Neuron (in vitro differentiated cells): ENCODE measurements at regions not wholly inside any gene's neighbourhood (a gene's known extent, or its start where the extent isn't known, plus 50 kb on each side); places are given as distances from the start of the nearest gene placed in this dataset.
A peak's percentile ranks its signal among the peaks of the same experiment; 100 is the strongest.

ENCODE experiments used
- H2AFZ ChIP-seq: one replicate; pipeline ENCODE4 v1.6.1; 2013; ENCODE audit warnings: low read depth, mild to moderate bottlenecking, inconsistent platforms, low read length, moderate library complexity
- H3K27me3 ChIP-seq: one replicate; pipeline ENCODE4 v1.6.1; 2013; ENCODE audit warnings: low read length; ENCODE audit not compliant: insufficient read depth
- H3K36me3 ChIP-seq: one replicate; pipeline ENCODE4 v1.6.1; 2013; ENCODE audit warnings: low read length; ENCODE audit not compliant: insufficient read depth
- H3K4me1 ChIP-seq: one replicate; pipeline ENCODE4 v1.6.1; 2013; ENCODE audit warnings: low read length; ENCODE audit not compliant: insufficient read depth
- H3K4me3 ChIP-seq: 2 replicates; pipeline ENCODE4 v1.5.1; 2013; ENCODE audit warnings: mild to moderate bottlenecking, low read length, moderate library complexity
- H3K9me3 ChIP-seq: one replicate; pipeline ENCODE4 v1.6.1; 2013; ENCODE audit warnings: low read length

DNA sequence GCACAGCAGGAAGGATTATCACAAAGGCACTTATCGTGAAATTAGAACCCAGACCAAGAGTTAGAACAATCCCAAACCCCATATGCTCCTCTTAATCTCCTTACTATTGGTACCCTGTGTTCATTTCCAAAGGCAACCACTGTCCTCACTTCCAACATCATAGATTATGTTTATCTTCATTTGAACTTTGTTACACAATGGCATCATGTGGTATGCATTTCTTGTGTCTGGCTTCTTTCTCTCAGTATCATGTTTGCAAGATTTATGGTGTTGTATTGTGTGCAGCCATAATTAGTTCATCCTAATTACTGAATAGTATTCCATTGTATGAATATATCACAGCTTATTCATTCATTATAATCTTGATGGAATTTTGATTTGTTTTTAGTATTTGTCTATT lies 124.6 kb upstream of the SEC61G start:
- Histone ChIP-seq H3K36me3 (no peaks in the 10 kb centered on the region), H2AFZ (no peak overlapping the region), H3K9me3 (no peaks in the 10 kb centered on the region), H3K27me3 (no peaks in the 10 kb centered on the region), H3K4me1 (peaks cover 20% of the 10 kb centered on the region), H3K4me3 (no peak overlapping the region)

DNA sequence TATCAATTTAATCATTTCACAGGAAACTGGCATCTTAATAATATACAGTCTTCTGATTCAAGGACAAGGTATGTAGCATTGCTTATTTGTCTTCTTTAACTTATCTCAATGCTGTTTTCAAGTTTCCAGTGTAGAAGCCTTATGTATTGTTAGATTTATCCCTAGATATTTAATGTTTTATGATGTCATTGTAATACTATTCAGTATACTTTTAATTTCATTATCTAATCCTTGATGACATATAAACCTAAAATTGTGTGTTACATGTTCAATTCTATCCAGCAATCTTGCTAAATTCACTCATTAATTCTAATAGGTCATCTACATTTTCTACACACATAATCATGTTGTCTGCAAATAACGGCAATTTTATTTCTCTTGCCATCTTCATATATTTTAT lies 126.3 kb upstream of the SEC61G start:
- H3K36me3 ChIP-seq = no peaks in the 10 kb centered on the region
- H3K27me3 ChIP-seq = no peaks in the 10 kb centered on the region
- H2AFZ ChIP-seq = no peak overlapping the region
- peaks cover 20% of the 10 kb centered on the region for H3K4me1 ChIP-seq
- no peak overlapping the region for H3K4me3 ChIP-seq
- H3K9me3 ChIP-seq = no peaks in the 10 kb centered on the region

DNA sequence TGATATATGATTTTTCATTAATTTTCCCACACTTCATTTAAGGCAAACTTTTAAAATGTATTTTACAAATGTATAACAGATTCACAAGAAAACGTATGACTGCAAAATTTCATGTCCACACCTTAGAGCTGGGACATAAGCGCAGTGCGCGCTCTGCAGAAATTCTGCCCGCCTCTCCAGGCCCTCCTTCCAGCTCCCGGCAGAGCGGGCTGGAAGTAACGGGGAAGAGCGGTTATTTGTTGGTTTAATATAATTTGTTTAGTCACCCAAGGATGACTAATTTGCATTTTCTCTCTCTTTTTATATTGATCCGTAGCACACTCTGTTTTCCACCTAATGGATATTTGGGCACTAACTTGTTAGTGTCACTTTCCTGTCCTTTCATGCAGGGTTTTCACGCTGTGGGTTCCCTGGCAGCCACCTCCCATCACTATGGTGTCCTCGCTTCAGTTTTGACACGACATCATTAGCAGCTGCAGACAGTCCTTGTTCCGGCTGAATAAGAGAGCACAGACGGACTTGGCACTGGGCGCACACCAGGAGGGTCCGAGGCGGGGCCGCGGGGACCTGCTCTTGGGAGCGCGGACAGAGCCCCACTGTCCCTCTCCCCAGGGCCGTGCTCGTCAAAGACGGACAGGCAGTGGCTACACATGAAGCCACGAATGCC lies 129.2 kb upstream of the SEC61G start:
- Histone ChIP-seq H3K27me3 (no peaks in the 10 kb centered on the region), H3K36me3 (no peaks in the 10 kb centered on the region), H3K4me3 (peak overlapping the region; percentile 35), H3K9me3 (no peaks in the 10 kb centered on the region), H2AFZ (peak overlapping the region; percentile 52), H3K4me1 (peaks cover 4% of the 10 kb centered on the region)

DNA sequence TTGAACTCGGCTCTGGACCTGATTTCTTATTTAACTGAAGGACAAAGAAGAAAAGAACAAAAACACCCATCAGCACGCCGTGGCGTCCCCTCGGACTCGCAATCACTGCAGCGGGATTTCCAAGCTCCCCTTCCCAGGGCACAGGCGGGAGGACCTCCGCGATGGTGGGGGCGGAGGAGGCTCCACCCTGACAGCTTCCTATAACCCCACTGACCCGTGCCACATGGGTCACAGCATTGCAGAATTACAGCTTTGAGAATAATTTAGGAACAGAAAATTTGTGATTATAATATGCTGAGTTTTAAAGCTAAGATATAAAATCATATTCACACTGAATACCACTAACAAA lies 129.7 kb upstream of the SEC61G start:
- no peaks in the 10 kb centered on the region for H3K9me3 ChIP-seq
- H3K27me3 ChIP-seq = no peaks in the 10 kb centered on the region
- no peaks in the 10 kb centered on the region for H3K36me3 ChIP-seq
- H2AFZ ChIP-seq = peak overlapping the region; percentile 52
- peak overlapping the region; percentile 35 for H3K4me3 ChIP-seq
- H3K4me1 ChIP-seq = peaks cover 4% of the 10 kb centered on the region

DNA sequence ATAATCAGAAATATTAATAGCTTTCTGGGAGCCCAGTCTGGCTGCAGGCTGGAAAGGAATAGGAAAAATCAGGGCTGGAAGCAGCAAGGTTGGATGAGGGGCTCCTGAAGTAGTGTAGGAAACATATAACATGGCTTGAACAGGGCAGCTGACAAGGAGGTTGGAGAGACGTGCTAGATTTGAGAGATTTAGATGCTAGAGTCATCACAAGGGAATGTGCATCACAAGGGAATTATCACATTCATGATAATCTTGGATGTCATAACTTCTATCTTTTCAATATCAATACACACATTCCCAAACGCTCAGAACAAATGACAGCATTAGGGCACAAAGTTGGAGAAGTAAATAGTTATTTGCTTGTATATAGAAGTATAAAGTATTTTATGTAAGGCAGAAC lies 120.9 kb upstream of the EGFR start:
- Histone ChIP-seq H3K9me3 (no peaks in the 10 kb centered on the region), H3K36me3 (no peaks in the 10 kb centered on the region), H3K27me3 (no peaks in the 10 kb centered on the region), H3K4me1 (peaks cover 3% of the 10 kb centered on the region), H2AFZ (no peak overlapping the region), H3K4me3 (no peak overlapping the region)

DNA sequence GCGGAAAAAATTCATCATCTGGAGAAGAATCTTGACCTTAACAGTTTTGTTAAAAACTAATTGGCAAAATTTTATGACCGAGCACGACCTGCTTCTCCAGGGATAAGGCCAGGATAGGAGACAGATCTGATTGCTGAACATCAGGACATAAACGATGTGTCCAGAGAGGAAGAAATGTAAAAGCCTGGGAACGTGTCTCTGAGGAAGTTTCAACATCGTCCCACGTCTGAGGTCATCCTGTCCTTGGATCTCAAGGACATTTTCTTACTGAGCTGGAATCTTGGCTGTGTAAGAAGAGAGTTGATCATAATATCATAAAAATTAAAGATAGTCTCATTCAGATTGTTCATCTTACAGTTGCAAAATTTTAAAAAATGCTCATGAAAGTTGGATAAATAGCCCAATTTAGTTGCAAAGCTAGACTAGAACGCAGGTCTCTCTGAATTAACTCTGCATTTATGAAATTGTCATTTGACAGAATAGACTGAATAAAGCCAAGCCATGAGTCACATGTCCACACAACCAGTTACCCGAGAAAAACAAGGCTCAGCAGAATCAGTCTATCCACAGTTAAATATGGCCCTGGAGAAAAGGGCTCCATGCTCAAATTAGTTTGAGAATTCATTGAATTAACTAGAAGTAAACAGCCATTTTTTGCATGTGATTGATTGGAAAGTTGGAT lies 120.0 kb upstream of the EGFR start:
- no peaks in the 10 kb centered on the region for H3K27me3 ChIP-seq
- H2AFZ ChIP-seq = no peak overlapping the region
- no peaks in the 10 kb centered on the region for H3K4me1 ChIP-seq
- no peak overlapping the region for H3K4me3 ChIP-seq
- H3K36me3 ChIP-seq = no peaks in the 10 kb centered on the region
- no peaks in the 10 kb centered on the region for H3K9me3 ChIP-seq

DNA sequence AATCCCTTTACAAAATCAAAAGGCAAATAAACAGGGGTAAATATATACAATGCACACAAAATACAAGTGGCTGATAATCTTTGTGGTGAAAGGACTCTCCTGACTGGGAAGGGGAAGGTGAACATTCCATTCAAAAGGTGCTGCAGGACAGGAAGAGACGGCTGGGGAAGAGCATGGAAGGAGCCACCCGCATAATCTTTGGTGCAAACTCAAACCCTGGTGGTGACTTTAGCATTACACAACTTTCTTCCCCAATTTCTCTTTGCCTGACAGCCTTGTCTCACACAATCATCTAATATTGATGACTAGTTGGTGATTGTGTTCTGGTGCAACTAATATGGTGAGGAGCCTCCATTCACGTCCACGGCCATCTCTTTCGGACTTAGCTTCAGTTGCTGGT lies 117.0 kb upstream of the EGFR start:
- Histone ChIP-seq H3K4me3 (no peak overlapping the region), H3K36me3 (no peaks in the 10 kb centered on the region), H3K4me1 (no peaks in the 10 kb centered on the region), H3K27me3 (no peaks in the 10 kb centered on the region), H3K9me3 (no peaks in the 10 kb centered on the region), H2AFZ (no peak overlapping the region)

DNA sequence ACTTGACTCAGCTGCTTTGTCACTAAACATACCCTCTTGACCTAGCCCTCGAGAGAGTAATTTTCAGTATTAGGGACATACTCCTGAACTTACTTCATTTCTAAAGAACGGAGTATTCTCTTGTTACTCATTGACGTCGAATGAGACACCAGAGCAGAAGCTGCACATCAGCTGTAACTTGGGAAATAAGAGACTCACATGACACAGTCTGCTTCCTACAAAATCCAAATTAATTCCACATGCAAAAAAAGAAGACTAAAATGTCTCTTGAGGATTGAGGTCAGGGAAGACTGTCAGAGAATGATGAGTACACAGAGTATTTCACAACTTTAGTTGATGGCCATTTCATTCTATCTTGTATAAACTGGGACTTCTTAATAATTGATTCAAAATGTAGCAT lies 114.7 kb upstream of the EGFR start:
- no peak overlapping the region for H2AFZ ChIP-seq
- H3K4me1 ChIP-seq = no peaks in the 10 kb centered on the region
- H3K4me3 ChIP-seq = no peak overlapping the region
- no peaks in the 10 kb centered on the region for H3K9me3 ChIP-seq
- no peaks in the 10 kb centered on the region for H3K36me3 ChIP-seq
- no peaks in the 10 kb centered on the region for H3K27me3 ChIP-seq

DNA sequence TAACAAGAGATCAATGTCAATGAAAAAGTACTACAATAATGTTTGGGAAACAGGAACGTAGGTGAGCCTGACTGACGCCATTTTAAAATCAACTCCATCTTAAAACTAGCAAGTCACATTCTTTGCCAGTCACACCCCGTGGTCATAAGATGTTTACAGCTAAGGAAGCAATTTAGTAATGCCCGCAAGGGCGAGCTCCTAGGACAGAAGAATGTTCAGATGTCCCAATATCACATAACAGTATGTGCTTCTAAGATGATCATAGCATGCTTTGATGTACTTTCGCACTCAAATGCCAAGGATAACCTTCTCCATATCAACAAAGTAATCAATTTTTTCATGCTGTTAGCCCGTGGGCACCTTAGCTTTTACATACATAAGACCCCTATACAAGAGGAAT lies 113.8 kb upstream of the EGFR start:
- Histone ChIP-seq H2AFZ (no peak overlapping the region), H3K4me3 (no peak overlapping the region), H3K4me1 (no peaks in the 10 kb centered on the region), H3K36me3 (no peaks in the 10 kb centered on the region), H3K27me3 (no peaks in the 10 kb centered on the region), H3K9me3 (no peaks in the 10 kb centered on the region)

DNA sequence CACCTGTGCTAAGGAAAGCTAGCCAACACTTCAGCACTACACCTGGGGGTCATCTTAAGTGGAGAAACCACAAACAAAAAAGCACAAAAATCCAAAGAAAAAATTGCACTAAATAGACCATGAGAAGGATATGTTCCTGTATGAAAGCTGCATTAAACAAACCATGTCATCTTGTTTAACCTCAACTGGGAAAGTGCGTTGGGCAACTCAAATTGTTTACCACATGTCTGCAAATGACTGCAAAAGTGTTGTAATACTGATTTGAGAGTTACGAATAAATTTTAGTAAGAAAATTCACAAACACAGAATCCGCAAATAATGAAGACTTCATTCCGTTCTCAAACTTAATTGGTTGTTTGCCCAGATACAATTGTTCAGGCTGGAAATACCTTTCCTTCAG lies 111.9 kb upstream of the EGFR start:
- no peaks in the 10 kb centered on the region for H3K4me1 ChIP-seq
- no peak overlapping the region for H3K4me3 ChIP-seq
- H3K36me3 ChIP-seq = no peaks in the 10 kb centered on the region
- H3K27me3 ChIP-seq = no peaks in the 10 kb centered on the region
- H3K9me3 ChIP-seq = no peaks in the 10 kb centered on the region
- H2AFZ ChIP-seq = no peak overlapping the region

DNA sequence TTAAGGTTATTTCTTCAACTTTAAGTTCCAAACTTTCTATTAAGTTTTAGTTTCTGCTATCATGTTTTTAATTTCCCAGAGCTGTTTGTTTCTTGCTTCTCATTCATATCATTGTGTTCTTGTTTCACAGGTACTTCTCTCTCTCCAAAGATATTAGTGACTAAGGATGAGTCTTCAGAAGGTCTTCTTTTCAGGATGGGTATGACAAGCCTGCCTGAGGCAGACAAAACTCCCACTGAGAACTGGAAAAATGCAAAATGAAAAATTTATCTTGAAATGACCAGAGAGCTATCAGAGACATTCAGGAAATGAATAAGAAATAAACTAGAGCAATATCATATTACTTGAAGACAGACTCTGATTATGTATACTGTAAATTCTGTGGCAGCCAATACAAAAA lies 110.8 kb upstream of the EGFR start:
- no peaks in the 10 kb centered on the region for H3K9me3 ChIP-seq
- H3K4me1 ChIP-seq = no peaks in the 10 kb centered on the region
- H3K4me3 ChIP-seq = no peak overlapping the region
- H2AFZ ChIP-seq = no peak overlapping the region
- no peaks in the 10 kb centered on the region for H3K27me3 ChIP-seq
- no peaks in the 10 kb centered on the region for H3K36me3 ChIP-seq

DNA sequence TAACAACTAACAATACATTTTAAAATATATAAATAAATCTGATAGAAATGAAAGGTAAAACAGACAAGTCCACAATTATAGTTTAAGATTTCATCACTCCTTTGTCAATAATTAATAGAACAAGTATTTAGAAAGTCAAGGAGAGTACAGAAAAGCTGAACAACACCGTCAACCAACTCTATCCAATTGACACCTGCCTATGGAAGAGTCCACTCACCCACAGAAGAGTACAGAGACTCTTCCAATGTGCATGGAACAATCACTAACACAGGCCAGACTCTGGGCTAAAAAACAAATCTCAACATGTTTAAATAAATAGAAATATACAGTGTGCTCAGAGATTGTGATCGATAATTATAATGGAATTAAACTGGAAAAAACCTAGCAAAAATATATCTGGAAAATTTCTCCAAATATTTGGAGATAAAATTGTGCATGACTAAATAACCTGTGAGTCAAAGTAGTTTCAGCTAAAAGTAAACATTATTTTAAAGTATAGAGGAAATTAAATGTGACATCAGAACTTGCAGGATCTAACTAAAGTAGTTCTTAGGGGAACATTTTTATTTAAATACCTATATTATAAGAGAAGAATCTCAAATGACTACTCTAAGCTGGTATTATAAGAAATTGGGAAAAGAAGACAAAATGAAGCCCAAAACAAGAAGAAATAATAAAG lies 109.9 kb upstream of the EGFR start:
- no peaks in the 10 kb centered on the region for H3K36me3 ChIP-seq
- no peaks in the 10 kb centered on the region for H3K9me3 ChIP-seq
- no peaks in the 10 kb centered on the region for H3K4me1 ChIP-seq
- no peaks in the 10 kb centered on the region for H3K27me3 ChIP-seq
- no peak overlapping the region for H2AFZ ChIP-seq
- no peak overlapping the region for H3K4me3 ChIP-seq

DNA sequence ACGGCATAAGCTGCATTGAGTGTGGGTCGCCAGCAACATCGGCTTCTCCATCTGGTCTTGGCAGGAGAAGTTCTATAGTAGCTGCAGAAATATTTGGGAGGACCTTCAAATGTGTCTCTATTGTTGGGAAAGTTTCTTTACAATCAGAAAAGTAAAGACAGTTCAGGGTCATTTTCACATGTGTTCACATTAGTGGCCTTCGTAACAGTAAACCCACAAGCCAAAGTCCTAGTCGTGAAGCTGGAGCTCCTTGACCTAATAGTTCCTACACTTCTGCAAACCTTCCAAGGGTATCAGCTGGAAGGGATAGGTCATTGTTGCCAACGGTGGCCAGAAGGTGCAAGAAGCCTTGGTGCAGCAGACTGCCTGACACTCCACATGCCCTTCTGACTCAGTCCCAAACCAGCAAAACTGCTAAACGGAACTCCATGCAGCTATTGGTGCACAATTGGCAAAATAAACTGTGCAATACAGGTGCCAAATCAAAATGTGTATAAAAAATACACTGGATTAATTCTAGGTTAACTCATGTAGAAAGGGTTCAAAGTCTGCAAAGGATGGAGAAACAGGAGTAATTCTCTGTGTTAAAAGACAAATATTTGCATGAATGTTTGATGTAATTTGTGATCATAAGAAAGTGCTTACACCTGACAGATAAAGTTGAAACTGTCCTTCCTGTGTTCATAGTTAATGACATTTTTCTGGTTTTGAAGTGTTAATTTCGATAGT lies 102.8 kb upstream of the EGFR start:
- Histone ChIP-seq H3K9me3 (no peaks in the 10 kb centered on the region), H3K36me3 (no peaks in the 10 kb centered on the region), H3K27me3 (no peaks in the 10 kb centered on the region), H2AFZ (no peak overlapping the region), H3K4me1 (no peaks in the 10 kb centered on the region), H3K4me3 (no peak overlapping the region)
